Fibroblast of skin of left quadriceps (primary cell): ENCODE measurements at regions not wholly inside any gene's neighbourhood (a gene's known extent, or its start where the extent isn't known, plus 50 kb on each side); places are given as distances from the start of the nearest gene placed in this dataset.
"Not testable (repeated sequence)": the region's sequence is repeated elsewhere in the genome, so short reads cannot be mapped to it uniquely, and the experiment has no call there.

Experiments
- DNase-seq, 2 experiments: peaks; one replicate each; pipeline ENCODE4 v3.0.0-alpha.2; 2013; ENCODE audit warnings: low read depth in 2 of 2

DNA sequence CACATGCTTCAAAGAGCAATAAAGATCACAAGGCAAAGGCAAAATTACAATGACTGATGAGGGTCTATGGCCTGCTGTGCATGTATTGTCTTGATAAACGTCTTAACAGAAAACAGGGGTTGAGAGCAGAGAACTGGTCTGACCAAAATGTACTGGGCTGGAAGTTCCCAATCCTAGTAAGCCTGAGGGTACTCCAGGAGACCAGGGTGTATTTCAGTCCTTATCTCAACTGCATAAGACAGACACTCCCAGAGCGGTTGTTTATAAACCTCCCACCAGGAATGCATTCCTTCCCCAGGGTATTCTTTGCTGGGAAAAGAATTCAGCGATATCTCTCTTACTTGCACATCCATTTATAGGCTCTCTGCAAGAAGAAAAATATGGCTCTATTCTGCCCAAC lies 521.8 kb upstream of the GNPDA2 start:
- DNase-seq = not testable (repeated sequence)

DNA sequence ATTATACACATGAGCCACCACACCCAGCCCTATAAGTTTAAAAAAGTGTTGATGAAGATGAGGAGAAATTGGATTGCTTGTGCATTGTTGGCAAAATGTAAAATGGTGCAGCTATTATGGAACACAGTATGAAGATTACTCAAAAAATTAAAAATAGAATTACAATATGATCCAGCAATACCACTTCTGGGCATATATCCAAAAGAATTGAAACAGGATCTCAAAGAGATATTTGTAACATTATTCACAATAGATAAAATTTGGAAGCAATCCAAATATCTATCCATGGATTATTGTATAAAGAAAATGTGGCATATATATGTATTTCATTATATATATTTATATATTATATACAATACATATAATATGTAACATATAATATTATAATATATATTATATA lies 515.6 kb upstream of the GNPDA2 start:
- no peak for DNase-seq

DNA sequence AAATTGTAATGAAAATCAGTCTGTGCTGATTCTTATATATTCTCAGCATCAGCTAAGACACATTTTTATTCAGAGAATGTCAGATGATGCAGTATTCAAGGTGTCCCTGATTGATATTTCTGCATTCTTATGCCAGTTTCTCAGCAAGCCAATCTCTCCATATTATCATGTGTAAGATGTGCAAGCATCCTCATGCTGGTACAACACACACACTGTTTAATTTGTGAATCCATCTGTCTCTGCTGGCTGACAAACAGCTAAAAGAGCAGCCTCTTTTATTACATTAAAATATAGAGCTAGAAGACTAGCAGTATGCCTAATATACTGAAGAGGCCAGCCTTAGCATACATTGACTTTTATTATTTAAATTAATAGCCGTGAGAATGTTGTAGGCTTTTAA lies 502.9 kb upstream of the GNPDA2 start:
- DNase-seq = no peak

DNA sequence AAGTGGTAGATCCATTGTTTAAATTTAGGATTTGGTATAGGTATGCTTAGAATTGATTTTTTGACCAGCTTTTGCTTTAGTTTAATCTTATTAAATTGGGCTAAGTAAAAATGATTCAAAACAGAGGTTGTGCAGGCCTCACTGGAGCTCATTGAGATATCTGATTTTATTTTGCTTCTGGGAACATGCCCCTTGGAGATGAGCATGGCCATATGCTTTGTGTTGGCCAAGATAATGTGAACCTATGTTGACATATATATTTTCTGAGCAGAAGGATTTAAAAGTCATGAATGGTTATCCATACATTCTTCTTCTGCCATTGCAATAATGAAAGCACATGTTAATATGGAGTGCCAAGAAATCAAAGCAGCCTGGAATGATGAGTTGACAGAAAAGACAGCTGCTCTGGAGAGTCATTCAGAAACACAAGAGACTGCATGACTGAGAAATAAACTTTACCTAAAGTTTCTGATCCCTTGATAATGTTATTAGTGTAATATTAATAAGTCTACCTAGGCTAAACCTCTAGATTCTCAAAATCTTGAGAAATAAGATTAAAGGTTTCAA lies 489.7 kb upstream of the GNPDA2 start:
- DNase-seq = no peak

DNA sequence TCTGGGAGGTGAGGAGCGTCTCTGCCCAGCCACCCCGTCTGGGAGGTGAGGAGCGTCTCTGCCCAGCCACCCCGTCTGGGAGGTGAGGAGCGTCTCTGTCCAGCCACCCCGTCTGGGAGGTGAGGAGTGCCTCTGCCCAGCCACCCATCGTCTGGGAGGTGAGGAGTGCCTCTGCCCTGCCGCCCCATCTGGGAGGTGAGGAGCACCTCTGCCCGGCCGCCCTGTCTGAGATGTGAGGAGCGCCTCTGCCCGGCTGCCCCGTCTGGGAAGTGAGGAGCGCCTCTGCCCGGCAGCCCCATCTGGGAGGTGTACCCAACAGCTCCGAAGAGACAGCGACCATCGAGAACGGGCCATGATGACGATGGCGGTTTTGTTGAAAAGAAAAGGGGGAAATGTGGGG lies 482.1 kb upstream of the GNPDA2 start:
- not testable (repeated sequence) for DNase-seq

DNA sequence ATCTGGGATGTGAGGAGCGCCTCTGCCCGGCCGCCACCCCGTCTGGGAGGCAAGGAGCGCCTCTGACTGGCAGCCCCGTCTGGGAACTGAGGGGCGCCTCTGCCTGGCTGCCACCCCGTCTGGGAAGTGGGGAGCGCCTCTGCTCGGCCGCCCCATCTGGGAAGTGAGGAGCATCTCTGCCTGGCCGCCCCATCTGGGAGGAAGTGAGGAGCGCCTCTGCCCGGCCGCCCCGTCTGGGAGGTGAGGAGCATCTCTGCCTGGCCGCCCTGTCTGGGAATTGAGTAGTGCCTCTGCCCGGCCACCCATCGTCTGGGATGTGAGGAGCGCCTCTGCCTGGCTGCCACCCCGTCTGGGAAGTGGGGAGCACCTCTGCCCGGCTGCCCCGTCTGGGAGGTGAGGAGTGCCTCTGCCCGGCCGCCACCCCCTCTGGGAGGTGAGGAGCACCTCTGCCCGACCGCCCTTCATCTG lies 481.5 kb upstream of the GNPDA2 start:
- not testable (repeated sequence) for DNase-seq

DNA sequence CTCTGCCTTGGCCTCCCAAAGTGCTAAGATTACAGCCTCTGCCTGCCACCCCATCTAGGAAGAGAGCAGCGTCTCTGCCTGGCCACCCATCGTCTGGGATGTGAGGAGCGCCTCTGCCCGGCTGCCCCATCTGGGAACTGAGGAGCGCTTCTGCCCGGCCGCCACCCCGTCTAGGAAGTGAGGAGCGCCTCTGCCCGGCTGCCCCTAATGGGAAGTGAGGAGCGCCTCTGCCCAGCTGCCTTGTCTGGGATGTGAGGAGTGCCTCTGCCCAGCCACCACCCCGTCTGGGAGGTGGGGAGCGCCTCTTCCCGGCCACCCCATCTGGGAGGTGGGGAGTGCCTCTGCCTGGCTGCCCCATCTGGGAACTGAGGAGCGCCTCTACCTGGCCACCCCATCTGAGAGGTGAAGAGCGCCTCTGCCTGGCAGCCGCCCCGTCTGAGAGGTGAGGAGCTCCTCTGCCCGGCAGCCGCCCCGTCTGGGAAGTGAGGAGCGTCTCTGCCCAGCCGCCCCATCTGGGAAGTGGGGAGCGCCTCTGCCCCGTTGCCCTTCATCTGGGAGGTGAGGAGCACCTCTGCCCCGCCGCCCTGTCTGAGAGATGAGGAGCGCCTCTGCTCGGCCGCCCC lies 481.0 kb upstream of the GNPDA2 start:
- DNase-seq = not testable (repeated sequence)

DNA sequence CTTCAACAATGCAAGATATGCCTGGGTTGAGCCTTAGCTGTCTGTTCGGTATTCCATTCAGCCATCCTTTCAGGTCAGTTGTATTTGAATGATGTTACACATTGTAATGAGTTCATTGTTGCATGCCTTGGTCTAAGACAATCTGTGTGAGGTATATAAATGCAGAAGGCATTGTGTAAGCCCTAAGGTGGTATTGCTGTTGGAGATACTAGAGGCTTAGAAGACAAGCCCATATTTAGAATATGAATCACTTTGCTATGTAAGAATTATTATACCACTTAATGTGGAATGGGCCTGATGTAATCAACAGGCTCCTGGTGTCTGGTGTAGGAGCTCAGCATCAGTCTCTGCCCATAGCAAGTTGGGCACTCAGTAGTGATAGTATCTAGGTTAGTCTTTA lies 473.4 kb upstream of the GNPDA2 start:
- DNase-seq = no peak

DNA sequence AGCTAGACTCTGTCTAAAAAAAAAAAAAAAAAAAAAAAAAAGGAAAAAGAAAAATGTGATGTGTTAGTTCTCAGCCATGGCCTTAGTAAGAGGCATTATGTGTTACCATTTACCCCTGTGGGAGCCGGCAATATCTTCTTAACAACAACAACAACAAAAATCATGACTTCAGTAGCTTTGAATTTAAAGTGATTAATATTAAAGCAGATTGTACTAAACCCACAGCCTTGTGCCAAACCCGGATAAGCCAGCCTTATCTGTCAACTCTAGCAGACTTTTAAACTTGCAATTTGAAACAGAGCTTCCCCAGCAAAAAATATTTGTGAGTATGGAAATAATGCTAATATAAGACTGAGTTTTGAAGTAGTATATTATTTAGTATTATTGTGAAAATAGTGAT lies 462.1 kb upstream of the GNPDA2 start:
- no peak for DNase-seq

DNA sequence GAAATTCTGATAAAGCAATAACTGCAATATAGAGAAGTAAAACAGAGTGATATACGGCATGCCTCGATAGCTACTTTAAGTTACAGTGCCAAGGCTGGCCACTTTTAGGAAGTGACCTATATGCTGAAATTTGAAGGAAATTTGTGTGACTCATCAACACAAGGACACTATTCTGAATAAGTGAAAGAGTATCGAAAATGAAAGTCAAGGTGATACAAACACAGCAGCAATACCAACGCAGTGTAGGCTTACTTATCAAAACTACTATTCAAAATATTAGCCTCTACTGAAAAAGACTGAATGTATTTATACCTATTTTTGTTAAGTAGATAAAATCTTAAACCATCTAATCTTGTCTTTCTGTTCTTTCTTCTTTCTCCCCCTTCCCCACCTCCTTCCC lies 459.9 kb upstream of the GNPDA2 start:
- DNase-seq = no peak

DNA sequence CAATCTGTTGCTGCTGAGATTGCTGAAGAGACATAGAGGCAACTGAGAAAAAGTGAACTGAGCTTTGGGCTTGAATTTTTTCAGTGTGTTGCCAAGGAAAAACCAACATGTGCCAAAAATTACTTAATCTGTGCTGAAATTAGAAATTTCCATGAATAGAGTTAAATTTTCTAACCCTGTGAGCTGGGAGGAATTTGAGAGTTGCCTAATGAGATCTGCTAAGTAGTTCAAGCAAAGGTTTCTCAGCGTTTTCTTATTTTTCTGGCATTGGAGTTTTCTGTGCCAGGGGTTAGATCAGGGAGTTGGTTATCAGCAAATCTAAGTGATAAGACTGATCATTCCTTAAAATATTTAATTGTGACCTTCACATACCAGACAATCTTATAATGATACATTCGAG lies 457.5 kb upstream of the GNPDA2 start:
- DNase-seq = no peak

DNA sequence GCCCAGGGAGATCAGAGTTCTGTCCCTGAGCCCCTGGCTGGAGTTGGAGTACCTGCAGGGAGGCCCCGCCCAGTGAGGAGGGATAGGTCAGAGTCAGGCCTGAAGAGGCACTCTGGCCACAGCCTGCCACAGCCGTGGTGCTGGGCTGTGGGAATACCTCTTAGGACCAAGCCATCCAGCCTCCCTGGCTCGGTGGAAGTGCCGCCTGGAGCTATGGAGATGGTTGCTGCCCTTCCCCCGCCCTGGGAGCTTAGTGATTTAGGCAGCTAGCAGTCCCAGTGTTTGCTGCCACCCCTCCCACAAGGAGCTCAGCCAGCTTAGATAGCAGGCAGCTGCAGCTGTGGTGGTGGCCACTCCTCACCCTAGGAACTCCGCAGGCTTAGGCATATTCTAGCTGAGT lies 446.3 kb upstream of the GNPDA2 start:
- DNase-seq = no peak

DNA sequence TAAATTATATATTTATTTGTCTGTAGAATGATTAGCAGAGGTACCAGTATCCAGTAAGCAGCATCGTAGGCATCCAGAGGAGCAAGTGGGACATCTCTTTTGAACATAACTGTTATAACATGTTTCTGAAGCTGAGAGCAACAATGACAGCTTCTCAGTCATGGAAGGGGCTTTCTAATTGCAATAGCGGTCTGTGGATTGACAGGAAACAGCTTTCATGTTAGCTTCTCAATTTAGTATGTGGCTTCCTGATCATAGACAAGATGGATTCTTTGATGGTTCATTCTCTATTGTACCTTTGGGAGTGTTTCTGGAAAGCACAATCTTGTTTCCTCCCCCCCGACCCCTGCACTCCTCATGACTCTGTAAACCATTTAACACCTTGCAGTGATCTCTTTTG lies 434.6 kb upstream of the GNPDA2 start:
- DNase-seq = no peak

DNA sequence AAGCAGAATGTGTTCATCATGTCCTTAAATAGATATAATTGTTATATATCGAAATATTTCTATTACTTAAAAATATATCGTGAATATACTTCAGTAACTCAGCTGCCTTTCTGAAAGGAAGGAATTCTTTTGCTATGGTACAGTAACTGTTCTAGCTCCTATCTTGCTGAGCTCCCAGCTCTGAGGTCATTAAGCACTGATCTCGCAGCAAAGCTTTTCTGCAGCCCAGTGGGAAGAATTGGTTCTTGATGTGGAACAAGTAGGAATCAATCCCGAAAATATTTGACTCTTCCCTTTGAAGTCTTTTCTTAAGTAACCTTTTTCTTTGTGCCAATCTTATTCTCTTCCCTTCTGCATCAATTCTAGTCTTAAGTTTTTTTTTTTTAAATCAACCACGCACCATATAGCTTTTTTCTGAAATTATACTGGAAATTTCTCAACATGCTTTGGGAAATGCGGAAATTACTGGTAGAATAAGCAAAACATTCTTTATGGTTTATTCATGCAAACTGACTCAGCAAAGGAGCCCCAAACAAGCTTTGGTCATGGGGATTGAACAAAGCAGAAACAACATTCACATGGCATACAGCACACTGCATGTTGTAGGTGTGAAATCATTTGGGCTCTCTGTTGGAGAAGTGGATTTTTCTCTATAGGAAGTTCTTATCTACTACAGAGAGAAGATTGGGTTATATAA lies 428.9 kb upstream of the GNPDA2 start:
- DNase-seq = no peak

DNA sequence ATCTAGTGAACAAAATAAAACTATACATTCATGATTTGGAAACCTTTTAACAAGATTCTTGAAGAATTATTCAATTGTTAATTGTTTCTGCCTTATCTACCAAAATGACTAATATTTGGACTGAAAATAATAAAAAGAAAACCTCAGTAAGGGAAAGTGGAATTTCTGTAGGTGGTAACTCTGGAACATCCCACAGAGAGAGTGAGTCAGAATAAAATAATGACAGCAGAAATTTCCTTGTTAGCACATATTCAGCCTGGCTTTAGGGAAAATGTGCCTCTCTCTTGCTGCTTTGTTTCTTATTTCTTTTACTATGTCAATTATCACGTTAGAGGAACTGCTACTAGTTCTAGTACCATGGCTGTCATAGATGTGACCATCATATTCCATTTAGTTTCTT lies 421.5 kb upstream of the GNPDA2 start:
- no peak for DNase-seq

DNA sequence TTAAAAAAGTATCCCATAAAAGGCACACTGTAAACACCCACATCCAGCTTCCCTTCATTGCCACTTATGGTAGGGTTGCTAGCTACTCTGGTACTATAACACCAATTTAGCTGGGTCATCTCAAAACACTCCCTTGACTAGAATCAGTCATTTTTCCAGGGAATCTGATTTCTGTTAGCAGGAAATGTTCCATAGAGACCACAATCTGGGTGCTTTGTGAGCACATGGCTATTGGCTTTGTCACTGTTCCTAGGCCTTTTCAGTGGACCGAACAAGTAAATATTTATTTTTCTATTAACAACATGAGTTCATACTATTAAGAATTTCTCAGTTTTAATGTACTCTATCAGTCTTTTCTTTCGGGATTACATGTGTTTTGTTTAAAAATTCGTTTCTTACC lies 404.7 kb upstream of the GNPDA2 start:
- DNase-seq = no peak

DNA sequence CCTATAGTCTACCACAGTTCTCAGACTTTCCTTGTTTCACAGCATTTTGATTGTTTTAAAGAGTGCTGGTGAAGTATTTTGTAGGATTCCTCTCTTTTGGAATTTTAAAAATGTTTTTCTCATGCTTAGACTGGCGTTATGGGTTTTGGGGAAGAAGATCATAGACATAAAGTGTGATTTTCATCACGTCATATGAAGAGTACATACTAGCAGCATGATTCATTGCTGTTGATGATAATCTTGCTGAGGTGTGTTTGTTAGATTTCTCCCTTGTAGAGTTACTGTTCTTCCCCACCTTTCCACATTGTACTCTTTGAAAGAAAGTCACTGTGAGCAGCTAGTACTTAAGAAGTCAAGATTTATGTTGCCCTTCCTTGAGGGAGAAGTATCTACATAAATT lies 396.1 kb upstream of the GNPDA2 start:
- DNase-seq = no peak

DNA sequence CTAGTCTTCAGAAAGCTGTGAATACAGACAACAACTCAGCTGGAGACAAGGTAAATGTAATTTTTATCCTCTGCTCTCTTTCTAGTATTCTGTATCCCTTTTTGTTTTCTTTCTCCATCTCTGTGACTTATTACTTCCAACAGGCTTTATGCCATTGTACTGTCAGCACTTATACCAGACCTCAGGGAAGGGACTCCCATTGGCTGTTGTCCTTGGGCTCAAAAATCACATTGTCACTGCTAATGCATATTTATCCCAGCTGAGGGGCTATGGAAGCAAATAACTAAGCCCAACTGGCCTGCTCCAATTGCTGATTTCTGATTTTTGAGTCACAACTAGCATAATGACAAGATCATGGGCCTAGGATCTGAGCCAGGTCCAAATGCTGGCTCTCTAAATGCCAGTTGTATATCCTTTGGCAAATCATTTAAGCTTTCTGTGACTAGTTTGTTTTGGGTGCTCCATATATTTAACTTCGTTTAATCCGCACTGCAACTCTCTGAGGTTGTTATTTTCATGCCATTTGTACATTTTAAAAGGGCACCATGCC lies 395.1 kb upstream of the GNPDA2 start:
- no peak for DNase-seq

DNA sequence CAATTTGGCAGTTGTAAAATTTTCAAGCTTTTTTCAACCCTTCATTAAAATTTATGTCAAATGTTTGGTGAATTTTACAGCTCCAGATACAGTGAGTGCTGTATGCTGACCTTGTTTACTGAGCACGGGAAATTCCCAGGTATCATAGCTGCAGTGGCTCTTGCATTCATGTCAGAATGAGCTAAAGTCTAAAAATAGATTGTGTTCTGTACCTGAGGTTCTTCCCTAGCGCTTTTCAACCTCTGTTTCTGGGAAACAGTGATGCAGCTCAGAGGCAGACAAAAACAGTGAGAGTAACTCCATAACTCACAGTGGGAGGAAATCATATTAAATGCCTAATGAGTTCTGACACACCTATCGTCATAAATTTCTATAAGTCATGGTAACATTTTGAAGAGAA lies 393.8 kb upstream of the GNPDA2 start:
- DNase-seq = no peak

DNA sequence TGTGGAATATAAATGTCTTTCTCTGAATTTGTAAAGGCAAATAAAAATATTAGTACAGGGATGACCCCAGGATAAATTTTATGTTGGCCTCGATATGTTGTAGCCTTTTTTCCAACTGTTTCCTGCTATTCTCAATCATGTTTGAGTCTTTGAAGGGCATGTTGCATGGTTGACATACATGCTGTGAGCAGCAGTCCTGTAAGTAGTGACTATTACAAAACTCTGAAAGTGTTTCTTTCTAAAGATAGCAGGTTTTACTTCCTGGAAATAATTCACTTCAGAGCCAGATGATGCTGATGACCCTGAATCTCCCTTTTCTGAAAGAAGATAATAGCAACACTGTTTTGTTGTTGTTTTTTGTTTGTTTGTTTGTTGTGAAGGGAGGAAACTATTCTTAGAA lies 393.0 kb upstream of the GNPDA2 start:
- DNase-seq = no peak

DNA sequence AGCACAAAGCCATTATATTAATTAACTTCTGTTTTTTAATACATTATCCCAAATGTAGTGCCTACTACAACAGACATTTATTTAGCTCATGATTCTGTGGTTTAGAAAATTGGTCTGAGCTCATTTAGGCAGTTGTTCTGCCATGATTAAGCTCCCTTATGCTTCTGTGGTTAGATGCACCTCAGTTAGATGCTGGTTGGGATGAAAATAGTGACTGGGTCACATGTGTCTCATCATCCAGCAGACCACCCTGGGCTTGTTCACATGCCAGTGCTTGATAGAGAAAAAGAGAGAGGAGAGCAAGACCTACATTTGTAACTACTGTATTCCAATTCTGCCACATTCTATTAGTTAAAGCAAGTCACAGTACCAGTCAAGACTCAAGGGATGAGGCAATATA lies 376.4 kb upstream of the GNPDA2 start:
- no peak for DNase-seq

DNA sequence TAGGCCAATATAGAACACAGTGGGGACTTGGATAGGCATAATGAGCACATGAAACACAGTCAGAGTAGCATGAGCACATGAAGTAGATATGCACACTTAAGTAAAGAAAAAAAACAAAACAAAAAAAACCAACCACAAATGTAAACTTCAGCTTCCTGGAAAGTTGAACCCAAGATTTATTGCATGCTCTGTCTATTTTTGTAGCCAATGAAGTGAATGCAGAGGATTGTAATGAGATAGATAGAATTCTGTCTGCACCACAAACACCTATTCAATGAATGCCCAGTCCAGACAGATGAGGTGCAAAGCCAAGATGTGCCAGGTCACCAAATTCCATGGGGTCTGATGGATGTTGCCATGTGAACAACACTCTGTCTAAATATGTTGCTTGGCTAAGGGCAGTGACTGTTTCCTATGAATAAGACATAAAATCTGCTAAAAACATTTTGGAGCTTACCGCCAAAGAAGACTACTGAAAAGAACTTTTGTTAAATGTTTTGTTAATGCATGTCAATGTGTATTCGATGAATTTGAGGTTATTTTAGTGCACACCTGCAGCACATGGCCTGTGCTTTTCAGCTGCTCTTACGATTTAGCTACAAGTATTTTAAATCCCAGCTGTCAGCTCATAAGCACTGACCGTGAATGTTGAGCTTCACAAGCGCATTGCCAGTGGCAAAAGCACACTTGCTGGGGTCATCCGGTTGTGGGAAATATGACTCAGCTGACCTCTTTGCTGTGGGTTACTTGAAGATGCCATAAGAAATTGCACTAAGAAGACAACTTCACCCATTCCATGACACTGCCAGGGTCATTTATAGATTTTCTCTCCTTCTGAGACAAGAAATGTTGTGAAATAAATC lies 374.8 kb upstream of the GNPDA2 start:
- DNase-seq = no peak
